Immature natural killer cell (primary cell): ENCODE measurements at regions not wholly inside any gene's neighbourhood (a gene's known extent, or its start where the extent isn't known, plus 50 kb on each side); places are given as distances from the start of the nearest gene placed in this dataset.
"Not testable (repeated sequence)": the region's sequence is repeated elsewhere in the genome, so short reads cannot be mapped to it uniquely, and the experiment has no call there.

Experiments
- DNase-seq, 3 donors: peaks; one replicate each; pipeline ENCODE4 v3.0.0; 2022; ENCODE audit warnings: mixed read lengths in 1 of 3
- H3K27ac Mint-ChIP-seq, 6 donors: one replicate each; pipeline ENCODE4 v1.8.0; 2020; ENCODE audit warnings: mixed read lengths in 6 of 6, mild to moderate bottlenecking in 5 of 6, inconsistent platforms in 4 of 6, moderate library complexity in 3 of 6
- H3K27me3 Mint-ChIP-seq, 3 donors: one replicate each; pipeline ENCODE4 v1.8.0; 2020 to 2021; ENCODE audit warnings: low read depth in 3 of 3, mild to moderate bottlenecking in 3 of 3, mixed read lengths in 3 of 3, moderate library complexity in 3 of 3, inconsistent platforms in 1 of 3
- H3K36me3 Mint-ChIP-seq, 3 donors: one replicate each; pipeline ENCODE4 v1.8.0; 2020; ENCODE audit warnings: mixed read lengths in 3 of 3, inconsistent platforms in 2 of 3, mild to moderate bottlenecking in 2 of 3
- H3K4me1 Mint-ChIP-seq, 2 donors: one replicate each; pipeline ENCODE4 v1.8.0; 2020; ENCODE audit warnings: inconsistent platforms in 2 of 2, mild to moderate bottlenecking in 2 of 2, mixed read lengths in 2 of 2, moderate library complexity in 1 of 2
- H3K4me3 Mint-ChIP-seq, 5 donors: one replicate each; pipeline ENCODE4 v1.8.0; 2020; ENCODE audit warnings: mild to moderate bottlenecking in 5 of 5, mixed read lengths in 5 of 5, inconsistent platforms in 3 of 5, moderate library complexity in 3 of 5
- H3K9me3 Mint-ChIP-seq, 6 donors: one replicate each; pipeline ENCODE4 v1.8.0; 2020; ENCODE audit warnings: mild to moderate bottlenecking in 6 of 6, mixed read lengths in 6 of 6, inconsistent platforms in 4 of 6, moderate library complexity in 3 of 6

- H3K4me3 Mint-ChIP-seq: no peak overlapping the region
- no peak overlapping the region for H3K27ac Mint-ChIP-seq
- no peaks in the 10 kb centered on the region for H3K36me3 Mint-ChIP-seq
- H3K9me3 Mint-ChIP-seq: no peaks in the 10 kb centered on the region
- no peaks in the 10 kb centered on the region for H3K4me1 Mint-ChIP-seq
- H3K27me3 Mint-ChIP-seq: peaks cover 0 to 5% (median 2%) of the 10 kb centered on the region in 3 donors
- DNase-seq: no peak
Measured at GRCh38 chr6:18602931-18603330, 215.8 kb downstream of the RNF144B start.

- peaks cover 0 to 5% (median 2%) of the 10 kb centered on the region in 3 donors for H3K27me3 Mint-ChIP-seq
- H3K4me3 Mint-ChIP-seq: no peak overlapping the region
- H3K4me1 Mint-ChIP-seq: no peaks in the 10 kb centered on the region
- no peak for DNase-seq
- H3K36me3 Mint-ChIP-seq: no peaks in the 10 kb centered on the region
- H3K27ac Mint-ChIP-seq: no peak overlapping the region
- no peaks in the 10 kb centered on the region for H3K9me3 Mint-ChIP-seq
Measured at GRCh38 chr6:18603361-18603760, 216.2 kb downstream of the RNF144B start.

GRCh38 chr6:18605841-18606240 is 218.7 kb downstream of the RNF144B start:
- Mint-ChIP-seq H3K36me3 (no peaks in the 10 kb centered on the region), H3K4me1 (no peaks in the 10 kb centered on the region), H3K4me3 (no peak overlapping the region), H3K27me3 (peaks cover 2 to 4% (median 3%) of the 10 kb centered on the region in 3 donors), H3K27ac (no peak overlapping the region), H3K9me3 (peaks cover 0 to 4% (median 0%) of the 10 kb centered on the region in 6 donors)
- DNase-seq: no peak

GRCh38 chr6:18609715-18610114 is 222.6 kb downstream of the RNF144B start:
- no peak for DNase-seq
- Mint-ChIP-seq H3K4me1 (no peaks in the 10 kb centered on the region), H3K4me3 (no peak overlapping the region), H3K27me3 (peaks cover 2 to 5% (median 3%) of the 10 kb centered on the region in 3 donors), H3K27ac (no peak overlapping the region), H3K36me3 (no peaks in the 10 kb centered on the region), H3K9me3 (peaks cover 0 to 4% (median 0%) of the 10 kb centered on the region in 6 donors)

GRCh38 chr6:18613319-18613925 is 226.3 kb downstream of the RNF144B start:
- H3K36me3 Mint-ChIP-seq: no peaks in the 10 kb centered on the region
- H3K4me3 Mint-ChIP-seq: no peak overlapping the region
- DNase-seq: no peak
- peaks cover 0 to 8% (median 5%) of the 10 kb centered on the region in 3 donors for H3K27me3 Mint-ChIP-seq
- peaks cover 0 to 12% (median 1%) of the 10 kb centered on the region in 6 donors for H3K9me3 Mint-ChIP-seq
- H3K27ac Mint-ChIP-seq: no peak overlapping the region
- no peaks in the 10 kb centered on the region for H3K4me1 Mint-ChIP-seq

- no peak for DNase-seq
- H3K27ac Mint-ChIP-seq: no peak overlapping the region
- H3K27me3 Mint-ChIP-seq: peaks cover 0 to 1% (median 0%) of the 10 kb centered on the region in 3 donors
- H3K36me3 Mint-ChIP-seq: no peaks in the 10 kb centered on the region
- H3K4me3 Mint-ChIP-seq: no peak overlapping the region
- no peaks in the 10 kb centered on the region for H3K9me3 Mint-ChIP-seq
- no peaks in the 10 kb centered on the region for H3K4me1 Mint-ChIP-seq
Measured at GRCh38 chr6:18629571-18629970, 242.4 kb downstream of the RNF144B start.

GRCh38 chr6:18632670-18633410 is 245.7 kb downstream of the RNF144B start:
- no peak for DNase-seq
- Mint-ChIP-seq H3K4me1 (no peaks in the 10 kb centered on the region), H3K9me3 (no peaks in the 10 kb centered on the region), H3K36me3 (no peaks in the 10 kb centered on the region), H3K4me3 (no peak overlapping the region), H3K27ac (no peak overlapping the region), H3K27me3 (peaks cover 0 to 4% (median 4%) of the 10 kb centered on the region in 3 donors)

GRCh38 chr6:18634912-18635311 is 247.8 kb downstream of the RNF144B start:
- DNase-seq: no peak
- H3K9me3 Mint-ChIP-seq: peaks cover 0 to 2% (median 0%) of the 10 kb centered on the region in 6 donors
- H3K27ac Mint-ChIP-seq: no peak overlapping the region
- H3K4me1 Mint-ChIP-seq: no peaks in the 10 kb centered on the region
- H3K36me3 Mint-ChIP-seq: no peaks in the 10 kb centered on the region
- H3K27me3 Mint-ChIP-seq: peaks cover 1 to 4% (median 4%) of the 10 kb centered on the region in 3 donors
- no peak overlapping the region for H3K4me3 Mint-ChIP-seq

GRCh38 chr6:18640134-18640533 is 253.0 kb downstream of the RNF144B start:
- Mint-ChIP-seq H3K4me1 (no peaks in the 10 kb centered on the region), H3K27me3 (peaks cover 2 to 6% (median 6%) of the 10 kb centered on the region in 3 donors), H3K4me3 (no peak overlapping the region), H3K9me3 (peaks cover 0 to 2% (median 0%) of the 10 kb centered on the region in 6 donors), H3K27ac (no peak overlapping the region), H3K36me3 (no peaks in the 10 kb centered on the region)
- DNase-seq: no peak

- Mint-ChIP-seq H3K4me3 (no peak overlapping the region), H3K9me3 (peaks cover 0 to 2% (median 0%) of the 10 kb centered on the region in 6 donors), H3K36me3 (no peaks in the 10 kb centered on the region), H3K27me3 (peaks cover under 1 to 6% (median 6%) of the 10 kb centered on the region in 3 donors), H3K27ac (no peak overlapping the region), H3K4me1 (no peaks in the 10 kb centered on the region)
- no peak for DNase-seq
Measured at GRCh38 chr6:18640754-18641153, 253.6 kb downstream of the RNF144B start.

- no peak for DNase-seq
- H3K27me3 Mint-ChIP-seq: peaks cover 0 to 3% (median 0%) of the 10 kb centered on the region in 3 donors
- H3K4me1 Mint-ChIP-seq: no peaks in the 10 kb centered on the region
- no peaks in the 10 kb centered on the region for H3K36me3 Mint-ChIP-seq
- H3K4me3 Mint-ChIP-seq: no peak overlapping the region
- H3K27ac Mint-ChIP-seq: no peak overlapping the region
- H3K9me3 Mint-ChIP-seq: peaks cover 2 to 20% (median 10%) of the 10 kb centered on the region in 6 donors
Measured at GRCh38 chr6:18654821-18655220, 267.7 kb downstream of the RNF144B start.

- Mint-ChIP-seq H3K36me3 (no peaks in the 10 kb centered on the region), H3K9me3 (peaks cover 2 to 20% (median 11%) of the 10 kb centered on the region in 6 donors), H3K4me1 (no peaks in the 10 kb centered on the region), H3K4me3 (no peak overlapping the region), H3K27me3 (peaks cover 0 to 3% (median 0%) of the 10 kb centered on the region in 3 donors), H3K27ac (no peak overlapping the region)
- DNase-seq: no peak
Measured at GRCh38 chr6:18656506-18656905, 269.4 kb downstream of the RNF144B start.

- H3K27ac Mint-ChIP-seq: not testable (repeated sequence)
Measured at GRCh38 chr6:18659994-18660393, 272.8 kb downstream of the RNF144B start.

GRCh38 chr6:18663011-18663410 is 275.9 kb downstream of the RNF144B start:
- H3K4me3 Mint-ChIP-seq: no peak overlapping the region
- no peaks in the 10 kb centered on the region for H3K4me1 Mint-ChIP-seq
- no peaks in the 10 kb centered on the region for H3K36me3 Mint-ChIP-seq
- peaks cover 0 to 2% (median 0%) of the 10 kb centered on the region in 3 donors for H3K27me3 Mint-ChIP-seq
- H3K27ac Mint-ChIP-seq: no peak overlapping the region
- peaks cover 0 to 8% (median 3%) of the 10 kb centered on the region in 6 donors for H3K9me3 Mint-ChIP-seq
- DNase-seq: no peak

More at GRCh38 chr6:18659994-18660393, 272.8 kb downstream of the RNF144B start:
- not testable (repeated sequence) for DNase-seq, H3K4me1 Mint-ChIP-seq, H3K27me3 Mint-ChIP-seq, H3K4me3 Mint-ChIP-seq, H3K36me3 Mint-ChIP-seq
- peaks cover 2 to 18% (median 10%) of the 10 kb centered on the region in 6 donors for H3K9me3 Mint-ChIP-seq
